ENCODE measurements at regions not wholly inside any gene's neighbourhood (a gene's known extent, or its start where the extent isn't known, plus 50 kb on each side); places are given as distances from the start of the nearest gene placed in this dataset.

DNA sequence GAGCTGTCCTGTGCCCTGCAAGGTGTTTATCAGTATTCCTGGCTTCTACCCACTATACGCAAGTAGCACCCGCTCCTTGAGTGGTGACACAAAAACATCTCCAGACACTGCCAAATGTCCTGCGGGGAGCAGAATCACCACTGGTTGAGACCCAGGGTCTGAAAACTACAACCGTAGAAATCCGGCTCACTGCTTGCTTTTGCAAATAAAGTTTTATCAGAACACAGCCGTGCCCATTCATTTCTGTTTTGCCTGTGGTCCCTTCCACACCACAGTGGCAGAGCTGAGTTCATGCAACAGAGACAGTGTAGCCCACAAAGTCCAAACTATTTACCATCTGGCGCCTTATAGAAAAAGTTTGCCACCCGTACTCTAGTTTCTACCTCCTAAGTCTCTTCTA, 125.7 kb upstream of the DIO3 start:
- TF ChIP-seq SPI1 (IDR thresholded peaks at IDR 0.05; ENCODE audit: low read depth, low read length) (no peak), POLR2A (IDR thresholded peaks at IDR 0.05; ENCODE audit: low read depth, low read length) (no peak), POU2F2 (IDR thresholded peaks at IDR 0.05; ENCODE audit: low read depth, low read length) (no peak), POLR2AphosphoS5 (IDR thresholded peaks at IDR 0.05; ENCODE audit: low read depth, low read length) (no peak), PAX5 (IDR thresholded peaks at IDR 0.05; ENCODE audit: insufficient read depth, low read length, severe bottlenecking) (no peak), TAF1 (IDR thresholded peaks at IDR 0.05; ENCODE audit: low read depth, low read length) (no peak)
